Nephron (organoid): ENCODE measurements at regions not wholly inside any gene's neighbourhood (a gene's known extent, or its start where the extent isn't known, plus 50 kb on each side); places are given as distances from the start of the nearest gene placed in this dataset.

Experiments
- H3K27ac Mint-ChIP-seq, 3 experiments: 2 replicates each; pipeline ENCODE4 v1.8.0; 2020; ENCODE audit warnings: mixed read lengths in 3 of 3, mild to moderate bottlenecking in 2 of 3, moderate library complexity in 1 of 3
- H3K27me3 Mint-ChIP-seq: 2 replicates; pipeline ENCODE4 v1.8.0; 2021; ENCODE audit warnings: low read depth, mild to moderate bottlenecking, moderate library complexity, mixed read lengths
- H3K36me3 Mint-ChIP-seq: 2 replicates; pipeline ENCODE4 v1.8.0; 2020; ENCODE audit warnings: low read depth, mixed read lengths
- H3K4me1 Mint-ChIP-seq: 2 replicates; pipeline ENCODE4 v1.8.0; 2020; ENCODE audit warnings: mixed read lengths
- H3K4me3 Mint-ChIP-seq, 3 experiments: 2 replicates each; pipeline ENCODE4 v1.8.0; 2020; ENCODE audit warnings: mild to moderate bottlenecking in 3 of 3, mixed read lengths in 3 of 3, moderate library complexity in 2 of 3
- H3K9me3 Mint-ChIP-seq: 2 replicates; pipeline ENCODE4 v1.8.0; 2020; ENCODE audit warnings: mixed read lengths
- TF ChIP-seq, protein P1 (sequence below), 3 experiments: fragments of 200-600 bp; sonication (generic); IDR thresholded peaks; one replicate each; pipeline ENCODE4 v1.5.0; 2021; ENCODE audit warnings: antibody characterized with exemption in 3 of 3; ENCODE audit not compliant: unreplicated experiment in 3 of 3

DNA sequence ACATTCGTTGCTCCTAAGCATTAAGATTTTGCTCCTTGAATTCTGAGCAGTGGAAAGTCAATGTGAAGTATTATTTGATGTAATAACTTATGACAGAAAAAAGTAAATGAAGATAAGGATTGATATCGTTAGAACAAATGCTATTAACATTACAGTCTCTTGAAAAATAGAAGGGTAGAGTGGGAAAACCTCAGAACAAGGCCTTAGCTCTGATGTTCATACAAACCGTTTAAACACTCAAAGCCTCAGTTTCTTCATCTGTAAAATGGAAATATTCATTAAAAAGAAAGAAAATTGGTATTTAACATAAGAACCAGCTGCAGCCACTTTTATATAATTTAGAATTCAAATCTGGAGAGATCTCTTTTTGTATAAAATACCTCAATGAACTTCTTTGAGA, 250.4 kb upstream of the NCKAP5 start:
- TF ChIP-seq, protein P1, sequence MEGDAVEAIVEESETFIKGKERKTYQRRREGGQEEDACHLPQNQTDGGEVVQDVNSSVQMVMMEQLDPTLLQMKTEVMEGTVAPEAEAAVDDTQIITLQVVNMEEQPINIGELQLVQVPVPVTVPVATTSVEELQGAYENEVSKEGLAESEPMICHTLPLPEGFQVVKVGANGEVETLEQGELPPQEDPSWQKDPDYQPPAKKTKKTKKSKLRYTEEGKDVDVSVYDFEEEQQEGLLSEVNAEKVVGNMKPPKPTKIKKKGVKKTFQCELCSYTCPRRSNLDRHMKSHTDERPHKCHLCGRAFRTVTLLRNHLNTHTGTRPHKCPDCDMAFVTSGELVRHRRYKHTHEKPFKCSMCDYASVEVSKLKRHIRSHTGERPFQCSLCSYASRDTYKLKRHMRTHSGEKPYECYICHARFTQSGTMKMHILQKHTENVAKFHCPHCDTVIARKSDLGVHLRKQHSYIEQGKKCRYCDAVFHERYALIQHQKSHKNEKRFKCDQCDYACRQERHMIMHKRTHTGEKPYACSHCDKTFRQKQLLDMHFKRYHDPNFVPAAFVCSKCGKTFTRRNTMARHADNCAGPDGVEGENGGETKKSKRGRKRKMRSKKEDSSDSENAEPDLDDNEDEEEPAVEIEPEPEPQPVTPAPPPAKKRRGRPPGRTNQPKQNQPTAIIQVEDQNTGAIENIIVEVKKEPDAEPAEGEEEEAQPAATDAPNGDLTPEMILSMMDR (IDR thresholded peaks at IDR 0.05; ENCODE audit: unreplicated experiment in 3 of 3) = no peak
- Mint-ChIP-seq H3K9me3 (no peaks in the 10 kb centered on the region), H3K27me3 (peaks cover 3% of the 10 kb centered on the region), H3K4me1 (peaks cover 7% of the 10 kb centered on the region), H3K36me3 (no peaks in the 10 kb centered on the region), H3K4me3 (no peak overlapping the region), H3K27ac (no peak overlapping the region)

DNA sequence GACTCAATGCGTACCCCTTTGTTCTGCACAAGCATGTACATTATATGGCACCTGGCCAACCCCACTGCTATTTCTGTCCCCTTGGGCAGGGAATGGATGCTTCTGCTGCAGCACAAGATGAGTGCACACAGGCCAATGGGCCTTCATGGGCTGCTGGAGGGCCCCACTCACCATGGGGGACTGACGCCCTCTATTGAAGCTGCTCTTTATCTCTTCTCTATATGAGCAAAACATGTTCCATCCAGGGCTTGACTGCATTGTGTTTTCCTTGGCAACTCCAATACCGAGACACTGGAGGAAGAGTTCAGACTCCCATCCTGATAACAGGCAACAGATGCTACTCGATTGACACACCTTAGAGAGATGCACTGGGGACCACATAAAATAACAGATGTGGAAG, 251.6 kb upstream of the NCKAP5 start:
- H3K27ac Mint-ChIP-seq = peak overlapping the region in 1 of 3 experiments; percentile 3
- H3K36me3 Mint-ChIP-seq = no peaks in the 10 kb centered on the region
- TF ChIP-seq, protein P1 (IDR thresholded peaks at IDR 0.05; ENCODE audit: unreplicated experiment in 3 of 3) = no peak
- peaks cover 8% of the 10 kb centered on the region for H3K27me3 Mint-ChIP-seq
- H3K9me3 Mint-ChIP-seq = no peaks in the 10 kb centered on the region
- no peak overlapping the region for H3K4me3 Mint-ChIP-seq
- peaks cover 7% of the 10 kb centered on the region for H3K4me1 Mint-ChIP-seq

DNA sequence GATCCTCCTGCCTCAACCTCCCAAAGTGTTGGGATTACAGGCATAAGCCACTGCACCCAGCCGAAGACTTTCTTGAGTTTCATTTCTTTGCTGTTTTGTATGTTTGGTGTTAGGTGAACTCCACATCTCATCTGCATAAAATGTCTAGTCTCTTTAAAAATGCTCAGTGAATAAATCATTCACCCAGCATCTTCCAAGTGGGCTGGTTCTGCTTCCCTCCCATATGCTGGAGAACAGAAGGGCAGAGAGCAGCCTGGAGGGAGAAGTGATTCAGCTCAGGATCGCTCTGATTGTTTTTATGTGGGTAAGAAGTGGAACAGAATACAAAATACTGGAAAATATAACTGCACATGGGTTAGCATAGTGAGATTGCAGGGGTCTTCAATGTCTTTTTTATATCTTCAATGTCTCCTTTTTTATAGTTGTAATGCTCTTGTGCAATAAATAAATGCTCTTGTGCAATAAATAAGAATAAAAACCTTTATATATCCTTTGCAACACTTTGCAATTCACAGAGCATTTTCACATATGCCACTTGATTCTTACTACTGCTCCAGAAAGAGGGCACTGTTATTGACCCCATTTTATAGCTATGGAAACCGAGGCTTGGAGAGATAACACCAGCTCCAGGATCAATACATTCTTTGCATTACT, 253.0 kb upstream of the NCKAP5 start:
- TF ChIP-seq, protein P1 (IDR thresholded peaks at IDR 0.05; ENCODE audit: unreplicated experiment in 3 of 3) = no peak
- H3K27me3 Mint-ChIP-seq = peaks cover 8% of the 10 kb centered on the region
- peaks cover 7% of the 10 kb centered on the region for H3K4me1 Mint-ChIP-seq
- no peak overlapping the region for H3K27ac Mint-ChIP-seq
- H3K4me3 Mint-ChIP-seq = no peak overlapping the region
- no peaks in the 10 kb centered on the region for H3K9me3 Mint-ChIP-seq
- no peaks in the 10 kb centered on the region for H3K36me3 Mint-ChIP-seq

DNA sequence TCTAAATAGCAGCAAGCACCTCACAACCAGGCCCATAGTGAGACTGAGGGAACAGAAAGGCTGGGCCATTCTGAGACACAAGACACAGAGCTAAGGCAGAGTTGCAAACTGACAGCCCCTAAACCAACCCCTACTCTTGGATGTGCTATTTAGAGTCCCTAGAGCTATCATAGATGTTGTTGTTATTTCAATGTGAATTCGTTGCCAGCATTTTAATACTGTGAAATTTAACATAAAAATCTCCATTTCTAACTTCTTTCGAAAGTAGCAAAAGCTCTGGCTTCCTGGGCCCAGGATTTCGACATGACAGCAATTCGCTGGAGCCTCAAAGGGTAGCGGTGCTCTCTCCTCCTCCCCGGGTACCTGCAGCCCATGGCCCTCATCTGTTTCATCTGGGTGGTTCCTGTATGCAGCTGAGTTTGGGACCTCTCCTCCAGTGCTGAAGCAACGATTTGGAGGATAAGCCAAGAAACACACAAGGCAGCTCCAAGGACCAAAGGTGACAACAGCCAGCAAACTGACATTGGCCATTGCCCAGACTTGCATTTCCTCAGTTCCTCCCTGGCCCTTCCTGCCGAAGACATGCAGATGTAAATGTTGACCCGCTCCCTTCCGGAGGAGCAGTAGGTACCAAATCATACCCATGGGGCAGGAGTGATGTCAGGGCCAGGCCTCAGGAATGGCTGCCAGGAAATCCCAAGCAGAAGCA, 254.4 kb upstream of the NCKAP5 start:
- TF ChIP-seq, protein P1 (IDR thresholded peaks at IDR 0.05; ENCODE audit: unreplicated experiment in 3 of 3) = no peak
- Mint-ChIP-seq H3K4me1 (peaks cover 7% of the 10 kb centered on the region), H3K27ac (no peak overlapping the region), H3K36me3 (no peaks in the 10 kb centered on the region), H3K27me3 (peaks cover 8% of the 10 kb centered on the region), H3K9me3 (no peaks in the 10 kb centered on the region), H3K4me3 (no peak overlapping the region)

DNA sequence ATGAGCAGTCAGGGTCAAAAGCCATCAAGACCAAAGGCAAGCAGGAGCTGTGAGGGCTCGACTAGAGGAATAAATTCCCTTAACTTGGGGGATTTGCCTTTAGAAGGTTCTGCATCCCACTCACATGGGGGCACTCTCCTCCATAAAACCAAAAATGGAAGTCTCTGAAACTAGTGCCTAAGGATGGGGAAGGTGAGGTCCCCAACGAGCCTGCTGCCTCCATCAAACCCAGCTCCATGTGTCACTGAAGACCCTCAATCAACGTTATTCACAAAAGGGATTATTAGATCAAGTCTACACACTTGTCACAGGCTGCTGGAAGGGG, 254.9 kb upstream of the NCKAP5 start:
- Mint-ChIP-seq H3K36me3 (no peaks in the 10 kb centered on the region), H3K27me3 (peaks cover 8% of the 10 kb centered on the region), H3K9me3 (no peaks in the 10 kb centered on the region), H3K4me1 (peaks cover 7% of the 10 kb centered on the region), H3K27ac (no peak overlapping the region), H3K4me3 (no peak overlapping the region)
- TF ChIP-seq, protein P1 (IDR thresholded peaks at IDR 0.05; ENCODE audit: unreplicated experiment in 3 of 3) = no peak

DNA sequence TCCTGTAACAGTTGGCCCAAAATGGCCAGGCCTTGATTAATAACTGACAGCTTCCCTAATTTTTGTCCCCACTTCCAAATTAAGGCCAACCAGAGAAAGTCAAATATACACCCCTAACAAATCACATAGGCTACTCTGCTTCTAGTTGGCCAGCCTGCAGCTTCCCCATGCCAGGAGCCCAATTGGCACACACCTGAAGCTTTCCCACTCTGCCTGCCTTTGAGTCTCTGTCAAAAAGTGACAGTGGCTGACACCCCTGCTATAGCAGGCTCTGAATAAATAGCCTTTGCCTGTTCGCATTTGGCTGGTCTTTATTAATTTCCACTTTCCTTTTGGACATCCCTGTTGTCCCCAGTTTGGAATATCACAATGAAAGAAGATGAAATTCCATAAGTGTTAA, 256.6 kb upstream of the NCKAP5 start:
- H3K4me1 Mint-ChIP-seq = peaks cover 13% of the 10 kb centered on the region
- H3K4me3 Mint-ChIP-seq = no peak overlapping the region
- no peaks in the 10 kb centered on the region for H3K36me3 Mint-ChIP-seq
- H3K27ac Mint-ChIP-seq = no peak overlapping the region
- H3K27me3 Mint-ChIP-seq = peaks cover 8% of the 10 kb centered on the region
- TF ChIP-seq, protein P1 (IDR thresholded peaks at IDR 0.05; ENCODE audit: unreplicated experiment in 3 of 3) = no peak
- no peaks in the 10 kb centered on the region for H3K9me3 Mint-ChIP-seq
